NCI-H82 treated with DMSO at 0.1 percent for 48 hours (cell line): ENCODE measurements at regions not wholly inside any gene's neighbourhood (a gene's known extent, or its start where the extent isn't known, plus 50 kb on each side); places are given as distances from the start of the nearest gene placed in this dataset.

Source experiments
- DNase-seq: peaks from one replicate; lab custom pipeline; 2025; ENCODE audit not compliant: unreplicated experiment; lab: John Stamatoyannopoulos, UW

- DNase-seq, result no peak
Observed at GRCh38 chr9:87236546-87236945, 261.1 kb upstream of the DAPK1 start.

- DNase-seq, result no peak
Observed at GRCh38 chr9:87237336-87237735, 260.3 kb upstream of the DAPK1 start.

- no peak for DNase-seq
Observed at GRCh38 chr9:87238545-87238944, 259.1 kb upstream of the DAPK1 start.

GRCh38 chr9:87239312-87239711 lies 258.4 kb upstream of the DAPK1 start:
- DNase-seq, result no peak

GRCh38 chr9:87243602-87244001 lies 254.1 kb upstream of the DAPK1 start:
- DNase-seq, result no peak

- no peak for DNase-seq
Observed at GRCh38 chr9:87245271-87245670, 252.4 kb upstream of the DAPK1 start.

- no peak for DNase-seq
Observed at GRCh38 chr9:87247097-87247496, 250.6 kb upstream of the DAPK1 start.

- DNase-seq, result no peak
Observed at GRCh38 chr9:87249029-87249428, 248.6 kb upstream of the DAPK1 start.

GRCh38 chr9:87250205-87250604 lies 247.5 kb upstream of the DAPK1 start:
- DNase-seq, result no peak

GRCh38 chr9:87255431-87256155 lies 242.1 kb upstream of the DAPK1 start:
- DNase-seq, result no peak

- no peak for DNase-seq
Observed at GRCh38 chr9:87256973-87257372, 240.7 kb upstream of the DAPK1 start.

- DNase-seq, result no peak
Observed at GRCh38 chr9:87259543-87260518, 237.8 kb upstream of the DAPK1 start.

GRCh38 chr9:87263291-87263690 lies 234.4 kb upstream of the DAPK1 start:
- no peak for DNase-seq

GRCh38 chr9:87266697-87267096 lies 231.0 kb upstream of the DAPK1 start:
- DNase-seq, result no peak

- no peak for DNase-seq
Observed at GRCh38 chr9:87267251-87268070, 230.2 kb upstream of the DAPK1 start.

- DNase-seq, result no peak
Observed at GRCh38 chr9:87269296-87270176, 228.1 kb upstream of the DAPK1 start.

- no peak for DNase-seq
Observed at GRCh38 chr9:87270221-87270847, 227.3 kb upstream of the DAPK1 start.

GRCh38 chr9:87270848-87271234 lies 226.8 kb upstream of the DAPK1 start:
- DNase-seq, result no peak

- DNase-seq, result no peak
Observed at GRCh38 chr9:87271696-87272477, 225.8 kb upstream of the DAPK1 start.
